HCT116 (cell line): ENCODE measurements at regions not wholly inside any gene's neighbourhood (a gene's known extent, or its start where the extent isn't known, plus 50 kb on each side); places are given as distances from the start of the nearest gene placed in this dataset.

Experiments used
- ATAC-seq: fragments of 200-7000 bp; cut with Tn5 transposase; 2 replicates; pipeline ENCODE4 v1.9.1; 2020; ENCODE audit warnings: mild to moderate bottlenecking, moderate library complexity
- BruUV-seq: library from RNA; stranded (reverse); fragments of 400-500 nt; replicated peaks from 2 replicates; lab custom pipeline; 2021; lab: Mats Ljungman, UMichigan
- CTCF ChIA-PET: fragments of 300-600 bp; sonication (Branson Sonifier 250); formaldehyde crosslinking; loops from one replicate; lab custom pipeline; 2021; ENCODE audit warnings: antibody characterized with exemption; lab: Charles Lee
- POLR2A ChIA-PET: fragments of 300-600, 350-600 bp; sonication (Branson Sonifier 250); formaldehyde crosslinking; loops from one replicate; lab custom pipeline; 2021; ENCODE audit warnings: antibody characterized with exemption; lab: Charles Lee
- RAD21 ChIA-PET, 2 experiments: fragments of 300-600 bp; sonication (Branson Sonifier 250); formaldehyde crosslinking; loops; one replicate each; lab custom pipeline; 2023; ENCODE audit warnings: low total read pairs in 2 of 2; ENCODE audit not compliant: uncharacterized antibody in 2 of 2, unreplicated experiment in 2 of 2, low non-redundant PET in 1 of 2; lab: Charles Lee
- DNase-seq: peaks from one replicate; pipeline ENCODE4 v3.0.0-alpha.2; 2010; ENCODE audit warnings: low read depth, low spot score
- H2AFZ ChIP-seq: fragments of 200-600 bp; shearing (Covaris generic), sonication (generic); 2 replicates; pipeline ENCODE4 v1.6.1; 2017; ENCODE audit warnings: low read depth, mixed run types, mixed read lengths, antibody characterized with exemption, low read length; ENCODE audit not compliant: poor library complexity, severe bottlenecking
- H3K27ac ChIP-seq: 2 replicates; pipeline ENCODE4 v1.5.1; 2012; ENCODE audit warnings: low read depth, low read length
- H3K27me3 ChIP-seq: fragments of 200-600 bp; sonication (generic); 2 replicates; pipeline ENCODE4 v1.6.1; 2016; ENCODE audit warnings: mixed run types, low read length, mixed read lengths; ENCODE audit not compliant: insufficient read depth
- H3K36me3 ChIP-seq, 2 experiments: fragments of 200-500 bp in 1 of 2; fragments of 200-600 bp in 1 of 2; sonication (Bioruptor generic) in 1 of 2; sonication (generic) in 1 of 2; 2 replicates each; pipeline versions ENCODE4 v1.5.1 to v1.6.1; 2014 to 2016; ENCODE audit warnings: low read length in 2 of 2, inconsistent platforms in 1 of 2, mixed read lengths in 1 of 2, mixed run types in 1 of 2; ENCODE audit not compliant: insufficient read depth in 2 of 2, control insufficient read depth in 1 of 2
- H3K4me1 ChIP-seq, 2 experiments: fragments of 200-600 bp in 1 of 2; sonication (generic) in 1 of 2; 2 replicates each; pipeline versions ENCODE4 v1.5.1 to v1.6.1; 2012 to 2017; ENCODE audit warnings: low read length in 2 of 2, inconsistent platforms in 1 of 2, mild to moderate bottlenecking in 1 of 2, mixed read lengths in 1 of 2, mixed run types in 1 of 2, moderate library complexity in 1 of 2; ENCODE audit not compliant: insufficient read depth in 2 of 2, control insufficient read depth in 1 of 2
- H3K4me2 ChIP-seq: fragments of 200-600 bp; sonication (generic); 2 replicates; pipeline ENCODE4 v1.6.1; 2017; ENCODE audit warnings: mixed run types, low read length, mixed read lengths
- H3K4me3 ChIP-seq, 2 experiments: fragments of 200-600 bp in 1 of 2; sonication (generic) in 1 of 2; replicated peaks in 1 of 2; 2 replicates each; pipeline ENCODE4 v1.5.1; 2011 to 2016; ENCODE audit warnings: low read length in 2 of 2, control low read depth in 1 of 2, low read depth in 1 of 2, mild to moderate bottlenecking in 1 of 2, mixed read lengths in 1 of 2, mixed run types in 1 of 2
- H3K79me2 ChIP-seq: fragments of 200-600 bp; sonication (generic); 2 replicates; pipeline ENCODE4 v1.6.1; 2017; ENCODE audit warnings: mild to moderate bottlenecking, mixed run types, low read length, moderate library complexity, mixed read lengths; ENCODE audit not compliant: insufficient read depth
- H3K9ac ChIP-seq: fragments of 200-600 bp; sonication (generic); 2 replicates; pipeline ENCODE4 v1.6.1; 2016; ENCODE audit warnings: low read length, mixed read lengths
- H3K9me2 ChIP-seq: fragments of 200-600 bp; sonication (generic), shearing (Covaris generic); 2 replicates; pipeline ENCODE4 v1.6.1; 2017; ENCODE audit warnings: mixed run types, mild to moderate bottlenecking, moderate library complexity; ENCODE audit not compliant: insufficient read depth
- H3K9me3 ChIP-seq, 2 experiments: fragments of 200-500 bp in 1 of 2; fragments of 200-600 bp in 1 of 2; sonication (Bioruptor generic) in 1 of 2; sonication (generic) in 1 of 2; 2 replicates each; pipeline ENCODE4 v1.6.1; 2014 to 2017; ENCODE audit warnings: low read length in 2 of 2, mixed read lengths in 2 of 2, inconsistent platforms in 1 of 2, low read depth in 1 of 2, mild to moderate bottlenecking in 1 of 2, mixed run types in 1 of 2, moderate library complexity in 1 of 2; ENCODE audit not compliant: control insufficient read depth in 1 of 2, insufficient read depth in 1 of 2
- H4K20me1 ChIP-seq: fragments of 200-600 bp; sonication (generic), shearing (Covaris generic); 2 replicates; pipeline ENCODE4 v1.6.1; 2017; ENCODE audit warnings: mixed run types, mild to moderate bottlenecking, moderate library complexity; ENCODE audit not compliant: insufficient read depth
- CEBPB ChIP-seq: IDR thresholded peaks from 2 replicates; pipeline ENCODE4 v1.6.1; 2012; ENCODE audit warnings: low read depth
- CTCF ChIP-seq, 3 experiments: fragments of 200-600 bp in 1 of 3; sonication (generic) in 1 of 3; IDR thresholded peaks in 2 of 3; conservative IDR thresholded peaks in 1 of 3; 2 replicates each; pipeline ENCODE4 v1.5.1; 2012 to 2017; ENCODE audit warnings: low read depth in 2 of 3, low read length in 2 of 3, antibody characterized with exemption in 1 of 3, borderline replicate concordance in 1 of 3, control low read depth in 1 of 3, mild to moderate bottlenecking in 1 of 3, mixed read lengths in 1 of 3, mixed run types in 1 of 3, moderate library complexity in 1 of 3; ENCODE audit not compliant: insufficient read depth in 1 of 3
- ELF1 ChIP-seq: IDR thresholded peaks from 2 replicates; pipeline ENCODE4 v1.6.1; 2012; ENCODE audit warnings: low read depth, borderline replicate concordance
- EZH2 ChIP-seq: fragments of 200-600 bp; sonication (generic); IDR thresholded peaks from 2 replicates; pipeline ENCODE4 v1.6.1; 2017; ENCODE audit warnings: antibody characterized with exemption, mixed run types
- EZH2phosphoT487 ChIP-seq: fragments of 200-600 bp; IDR thresholded peaks from 2 replicates; pipeline ENCODE4 v1.6.1; 2018; ENCODE audit warnings: antibody characterized with exemption, borderline replicate concordance
- FOSL1 ChIP-seq: IDR thresholded peaks from 2 replicates; pipeline ENCODE4 v1.6.1; 2012; ENCODE audit warnings: low read depth
- JUND ChIP-seq: IDR thresholded peaks from 2 replicates; pipeline ENCODE4 v1.6.1; 2012
- POLR2AphosphoS5 ChIP-seq: IDR thresholded peaks from 2 replicates; pipeline ENCODE4 v1.6.1; 2011; ENCODE audit warnings: mild to moderate bottlenecking, low read depth, low read length, moderate library complexity
- RAD21 ChIP-seq: IDR thresholded peaks from 2 replicates; pipeline ENCODE4 v1.6.1; 2012; ENCODE audit warnings: low read depth, mild to moderate bottlenecking
- REST ChIP-seq: IDR thresholded peaks from 2 replicates; pipeline ENCODE4 v1.6.1; 2012; ENCODE audit warnings: low read depth
- SIN3A ChIP-seq: IDR thresholded peaks from 2 replicates; pipeline ENCODE4 v1.6.1; 2012; ENCODE audit warnings: low read depth
- SP1 ChIP-seq: IDR thresholded peaks from 2 replicates; pipeline ENCODE4 v1.6.1; 2012; ENCODE audit warnings: low read depth
- YY1 ChIP-seq: IDR thresholded peaks from 2 replicates; pipeline ENCODE4 v1.6.1; 2011; ENCODE audit warnings: low read length, low read depth, moderate library complexity, mild to moderate bottlenecking; ENCODE audit not compliant: insufficient replicate concordance; ENCODE audit errors: extremely low read depth
- ZFX ChIP-seq: fragments of 450-650 bp; IDR thresholded peaks from 2 replicates; pipeline ENCODE4 v1.6.1; 2017
- ZNF274 ChIP-seq: fragments of 200-500 bp; sonication (Bioruptor generic); IDR thresholded peaks from 2 replicates; pipeline ENCODE4 v1.6.1; 2014; ENCODE audit warnings: mild to moderate bottlenecking, low read depth, low read length, inconsistent platforms
- intact Hi-C: fragments of 100-400 bp; cut with micrococcal nuclease; formaldehyde crosslinking; loops from 2 replicates; pipeline ENCODE4 v1.10.0; 2022
- TF ChIP-seq, protein P1 (sequence below): IDR thresholded peaks from 2 replicates; pipeline ENCODE4 v1.6.1; 2012
- TF ChIP-seq, protein P2 (sequence below): IDR thresholded peaks from 2 replicates; pipeline ENCODE4 v1.6.1; 2011; ENCODE audit warnings: mild to moderate bottlenecking, low read length, moderate library complexity; ENCODE audit not compliant: insufficient replicate concordance; ENCODE audit errors: extremely low read depth
- TF ChIP-seq, protein P3 (sequence below): IDR thresholded peaks from 2 replicates; pipeline ENCODE4 v1.6.1; 2012

- no peak for ATAC-seq
- POLR2A ChIA-PET, result no interaction called here
- intact Hi-C loops, result no loop called here
- no peaks in the 10 kb centered on the region for H4K20me1 ChIP-seq
- CTCF ChIA-PET, result no interaction called here
- BruUV-seq, result no TSS peak
- no peak overlapping the region for H3K4me3 ChIP-seq
- no peak overlapping the region for H2AFZ ChIP-seq
- no peak overlapping the region for H3K27ac ChIP-seq
- H3K4me1 ChIP-seq, result peaks cover 2 to 5% of the 10 kb centered on the region in 2 experiments; a peak in 2 of 4 replicates
- no peak for TF ChIP-seq POLR2AphosphoS5
- TF ChIP-seq, protein P1, sequence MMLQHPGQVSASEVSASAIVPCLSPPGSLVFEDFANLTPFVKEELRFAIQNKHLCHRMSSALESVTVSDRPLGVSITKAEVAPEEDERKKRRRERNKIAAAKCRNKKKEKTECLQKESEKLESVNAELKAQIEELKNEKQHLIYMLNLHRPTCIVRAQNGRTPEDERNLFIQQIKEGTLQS, result no peak
- TF ChIP-seq RAD21, result no peak
- TF ChIP-seq, protein P2, sequence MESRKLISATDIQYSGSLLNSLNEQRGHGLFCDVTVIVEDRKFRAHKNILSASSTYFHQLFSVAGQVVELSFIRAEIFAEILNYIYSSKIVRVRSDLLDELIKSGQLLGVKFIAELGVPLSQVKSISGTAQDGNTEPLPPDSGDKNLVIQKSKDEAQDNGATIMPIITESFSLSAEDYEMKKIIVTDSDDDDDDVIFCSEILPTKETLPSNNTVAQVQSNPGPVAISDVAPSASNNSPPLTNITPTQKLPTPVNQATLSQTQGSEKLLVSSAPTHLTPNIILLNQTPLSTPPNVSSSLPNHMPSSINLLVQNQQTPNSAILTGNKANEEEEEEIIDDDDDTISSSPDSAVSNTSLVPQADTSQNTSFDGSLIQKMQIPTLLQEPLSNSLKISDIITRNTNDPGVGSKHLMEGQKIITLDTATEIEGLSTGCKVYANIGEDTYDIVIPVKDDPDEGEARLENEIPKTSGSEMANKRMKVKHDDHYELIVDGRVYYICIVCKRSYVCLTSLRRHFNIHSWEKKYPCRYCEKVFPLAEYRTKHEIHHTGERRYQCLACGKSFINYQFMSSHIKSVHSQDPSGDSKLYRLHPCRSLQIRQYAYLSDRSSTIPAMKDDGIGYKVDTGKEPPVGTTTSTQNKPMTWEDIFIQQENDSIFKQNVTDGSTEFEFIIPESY, result no peak
- TF ChIP-seq ZFX, result no peak
- TF ChIP-seq CEBPB, result no peak
- TF ChIP-seq, protein P3, sequence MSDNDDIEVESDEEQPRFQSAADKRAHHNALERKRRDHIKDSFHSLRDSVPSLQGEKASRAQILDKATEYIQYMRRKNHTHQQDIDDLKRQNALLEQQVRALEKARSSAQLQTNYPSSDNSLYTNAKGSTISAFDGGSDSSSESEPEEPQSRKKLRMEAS, result no peak
- TF ChIP-seq EZH2, result no peak
- no peak for TF ChIP-seq ZNF274
- no peak for TF ChIP-seq SP1
- TF ChIP-seq ELF1, result no peak
- TF ChIP-seq CTCF (IDR thresholded peaks at IDR 0.05 in 2 of 3, conservative IDR thresholded peaks at IDR 0.05 in 1 of 3; ENCODE audit: borderline replicate concordance in 1 of 3, insufficient read depth in 1 of 3, low read depth in 2 of 3, low read length in 2 of 3), result no peak
- TF ChIP-seq YY1, result no peak
- no peak for TF ChIP-seq REST
- TF ChIP-seq FOSL1, result no peak
- TF ChIP-seq EZH2phosphoT487, result no peak
- no peak for TF ChIP-seq SIN3A
- TF ChIP-seq JUND, result no peak
- H3K79me2 ChIP-seq, result no peaks in the 10 kb centered on the region
- DNase-seq, result no peak
- H3K27me3 ChIP-seq, result no peaks in the 10 kb centered on the region
- H3K36me3 ChIP-seq, result no peaks in the 10 kb centered on the region
- H3K9me2 ChIP-seq, result no peaks in the 10 kb centered on the region
- RAD21 ChIA-PET, result no interaction called here
- no peaks in the 10 kb centered on the region for H3K9me3 ChIP-seq
- H3K9ac ChIP-seq, result no peak overlapping the region
- no peak overlapping the region for H3K4me2 ChIP-seq
Observed at GRCh38 chr5:138696501-138696900, 56.7 kb upstream of the CTNNA1 start.
